OCI-LY1 (cell line): ENCODE measurements at regions not wholly inside any gene's neighbourhood (a gene's known extent, or its start where the extent isn't known, plus 50 kb on each side); places are given as distances from the start of the nearest gene placed in this dataset.

ENCODE experiments used
- H2AFZ ChIP-seq: fragments of 200-600 bp; sonication (generic), shearing (Covaris generic); 2 replicates; pipeline ENCODE4 v1.6.0; 2014; ENCODE audit warnings: antibody characterized with exemption, mild to moderate bottlenecking, low read length
- H3F3A ChIP-seq: fragments of 200-600 bp; sonication (generic), shearing (Covaris generic); 2 replicates; pipeline ENCODE4 v1.6.0; 2014; ENCODE audit warnings: mild to moderate bottlenecking, antibody characterized with exemption, low read length, moderate library complexity; ENCODE audit not compliant: insufficient read depth
- H3K27ac ChIP-seq: fragments of 200-600 bp; sonication (generic); 2 replicates; pipeline ENCODE4 v1.5.1; 2014; ENCODE audit warnings: low read length, mixed run types, mild to moderate bottlenecking, low read depth; ENCODE audit not compliant: poor library complexity, severe bottlenecking
- H3K27me3 ChIP-seq: fragments of 200-600 bp; sonication (generic); 2 replicates; pipeline ENCODE4 v1.6.0; 2014; ENCODE audit warnings: antibody characterized with exemption, mild to moderate bottlenecking, low read length, moderate library complexity; ENCODE audit not compliant: insufficient read depth
- H3K36me3 ChIP-seq: fragments of 200-600 bp; sonication (generic); 2 replicates; pipeline ENCODE4 v1.6.1; 2014; ENCODE audit warnings: mild to moderate bottlenecking, antibody characterized with exemption, low read length, moderate library complexity, mixed read lengths; ENCODE audit not compliant: insufficient read depth
- H3K4me1 ChIP-seq: fragments of 200-600 bp; sonication (generic); 2 replicates; pipeline ENCODE4 v1.5.1; 2014; ENCODE audit warnings: mild to moderate bottlenecking, low read length, moderate library complexity; ENCODE audit not compliant: insufficient read depth, severe bottlenecking
- H3K4me2 ChIP-seq: fragments of 200-600 bp; sonication (generic), shearing (Covaris generic); 2 replicates; pipeline ENCODE4 v1.6.1; 2014; ENCODE audit warnings: low read length
- H3K4me3 ChIP-seq: fragments of 200-600 bp; sonication (generic); 2 replicates; pipeline ENCODE4 v1.5.1; 2014; ENCODE audit warnings: low read length, low read depth, mild to moderate bottlenecking, mixed read lengths; ENCODE audit not compliant: poor library complexity, severe bottlenecking
- H3K79me2 ChIP-seq: fragments of 200-600 bp; shearing (Covaris generic); 2 replicates; pipeline ENCODE4 v1.6.1; 2016; ENCODE audit warnings: mixed run types, low read length, mixed read lengths; ENCODE audit not compliant: insufficient read depth
- H3K9ac ChIP-seq: fragments of 200-600 bp; sonication (generic), shearing (Covaris generic); 2 replicates; pipeline ENCODE4 v1.6.1; 2014; ENCODE audit warnings: mild to moderate bottlenecking, low read length, mixed read lengths
- H3K9me2 ChIP-seq: fragments of 200-600 bp; sonication (generic), shearing (Covaris generic); 2 replicates; pipeline ENCODE4 v1.6.1; 2014; ENCODE audit warnings: low read depth, mild to moderate bottlenecking, low read length, mixed read lengths
- H3K9me3 ChIP-seq: fragments of 200-600 bp; shearing (Covaris generic); 2 replicates; pipeline ENCODE4 v1.6.1; 2014; ENCODE audit warnings: low read length, mixed read lengths
- H4K20me1 ChIP-seq: fragments of 200-600 bp; sonication (generic), shearing (Covaris generic); 2 replicates; pipeline ENCODE4 v1.6.0; 2016; ENCODE audit warnings: mild to moderate bottlenecking, low read length; ENCODE audit not compliant: insufficient read depth
- CTCF ChIP-seq: fragments of 200-600 bp; sonication (generic), shearing (Covaris generic); IDR thresholded peaks from 2 replicates; pipeline ENCODE4 v1.5.1; 2017; ENCODE audit warnings: mild to moderate bottlenecking, antibody characterized with exemption, low read length, moderate library complexity, mixed read lengths
- EZH2 ChIP-seq: fragments of 200-600 bp; sonication (generic), shearing (Covaris generic); IDR thresholded peaks from 2 replicates; pipeline ENCODE4 v1.8.0; 2017; ENCODE audit warnings: borderline replicate concordance, mixed run types, mild to moderate bottlenecking, antibody characterized with exemption, low read length, moderate library complexity, mixed read lengths

DNA sequence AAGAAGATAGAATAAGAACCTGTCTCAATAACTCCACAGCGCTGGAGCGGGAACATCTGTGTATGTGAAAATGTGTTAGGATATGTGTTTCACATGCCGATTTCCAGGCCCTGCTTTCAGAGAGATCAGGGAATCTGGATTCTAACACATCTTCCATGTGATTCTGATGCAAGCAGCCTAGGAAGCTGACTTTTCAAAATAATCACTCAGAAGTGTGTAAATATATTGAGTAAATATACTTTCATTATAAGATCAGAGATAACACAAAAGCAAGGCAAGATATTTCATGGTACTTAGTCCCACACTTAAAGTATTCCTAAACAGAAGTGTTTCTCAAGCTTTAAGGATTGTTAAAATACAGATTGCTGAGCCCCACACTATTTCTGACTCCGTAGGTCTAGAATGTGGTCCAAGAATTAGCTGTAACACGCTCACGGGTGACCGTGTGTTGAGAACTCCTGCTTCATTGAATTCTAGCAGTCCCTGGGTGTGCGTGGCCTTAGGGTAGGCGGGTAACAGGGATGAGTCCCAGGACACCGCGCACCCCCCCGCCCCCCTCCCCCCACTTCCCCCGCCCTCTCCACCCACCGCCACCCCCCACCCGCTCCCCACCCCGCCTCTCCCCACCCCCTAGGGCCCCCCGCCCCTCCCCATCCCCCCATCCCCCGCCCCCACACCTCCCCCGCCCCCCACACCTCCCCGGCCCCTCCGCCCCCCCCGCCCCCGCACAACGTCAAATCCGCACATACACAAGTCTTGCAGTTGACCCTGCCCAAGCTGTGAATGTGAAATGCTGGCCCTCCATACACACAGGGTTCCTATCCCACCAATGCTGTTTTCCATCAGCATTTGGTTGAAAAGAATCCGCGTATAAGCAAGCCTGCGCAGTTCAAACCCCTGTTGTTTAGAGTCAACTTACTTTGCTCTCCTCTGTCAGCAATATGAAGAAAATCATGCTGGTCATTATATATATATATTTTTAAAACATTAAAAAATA lies 94.2 kb upstream of the SLC39A10 start:
- H3K9me3 ChIP-seq = no peaks in the 10 kb centered on the region
- no peak overlapping the region for H2AFZ ChIP-seq
- H3K27ac ChIP-seq = peak overlapping the region; percentile 22
- H3F3A ChIP-seq = no peaks in the 10 kb centered on the region
- H3K4me1 ChIP-seq = peaks cover 39% of the 10 kb centered on the region
- H3K27me3 ChIP-seq = no peaks in the 10 kb centered on the region
- no peak for TF ChIP-seq CTCF
- TF ChIP-seq EZH2 = no peak
- H3K79me2 ChIP-seq = no peaks in the 10 kb centered on the region
- no peaks in the 10 kb centered on the region for H3K36me3 ChIP-seq
- no peaks in the 10 kb centered on the region for H4K20me1 ChIP-seq
- H3K9me2 ChIP-seq = no peaks in the 10 kb centered on the region
- H3K9ac ChIP-seq = no peak overlapping the region
- H3K4me2 ChIP-seq = peak overlapping the region; percentile 32
- no peak overlapping the region for H3K4me3 ChIP-seq

DNA sequence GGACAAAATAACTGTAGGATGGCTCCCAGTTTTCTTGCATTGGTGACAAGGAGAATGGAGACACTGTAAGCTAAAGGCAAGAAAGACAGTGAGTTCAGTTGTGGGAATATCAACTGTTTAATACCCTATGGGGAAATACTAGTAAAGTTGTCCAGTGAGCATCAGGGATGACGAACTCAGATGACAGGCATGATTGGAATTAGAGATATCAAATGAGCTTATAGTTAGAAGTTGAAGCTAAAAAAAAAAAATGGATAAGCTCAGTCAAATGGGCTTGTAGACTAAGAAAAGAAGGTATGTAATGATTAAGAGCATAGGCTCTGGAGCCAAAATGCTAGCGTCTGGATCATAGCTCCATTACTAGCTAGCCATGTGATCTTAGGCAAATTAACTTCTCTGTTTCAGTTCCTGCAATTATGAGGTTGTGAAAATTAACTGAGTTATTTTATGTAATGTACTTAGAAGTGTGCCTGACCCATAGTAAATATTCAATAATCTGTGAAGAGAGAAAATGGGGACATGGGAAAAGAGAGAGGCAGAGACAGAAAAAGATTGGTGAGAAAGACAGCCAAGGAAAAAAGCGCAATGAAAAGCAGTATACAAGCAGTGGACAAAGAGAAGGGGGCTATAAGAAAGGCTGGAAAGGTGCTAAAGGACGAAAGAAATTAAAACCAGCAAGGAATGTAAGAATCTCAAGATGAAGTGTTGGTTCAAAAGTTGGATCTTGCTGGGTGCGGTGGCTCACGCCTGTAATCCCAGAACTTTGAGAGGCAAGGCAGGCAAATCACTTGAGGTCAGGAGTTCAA lies 95.7 kb upstream of the SLC39A10 start:
- H3K4me3 ChIP-seq = no peak overlapping the region
- no peaks in the 10 kb centered on the region for H4K20me1 ChIP-seq
- H2AFZ ChIP-seq = no peak overlapping the region
- no peaks in the 10 kb centered on the region for H3F3A ChIP-seq
- H3K9me2 ChIP-seq = no peaks in the 10 kb centered on the region
- no peaks in the 10 kb centered on the region for H3K27me3 ChIP-seq
- TF ChIP-seq CTCF = no peak
- TF ChIP-seq EZH2 = no peak
- H3K4me1 ChIP-seq = peaks cover 39% of the 10 kb centered on the region
- peak overlapping the region; percentile 41 for H3K27ac ChIP-seq
- no peak overlapping the region for H3K9ac ChIP-seq
- H3K36me3 ChIP-seq = no peaks in the 10 kb centered on the region
- H3K4me2 ChIP-seq = peak overlapping the region; percentile 15
- H3K9me3 ChIP-seq = no peaks in the 10 kb centered on the region
- no peaks in the 10 kb centered on the region for H3K79me2 ChIP-seq

- no peaks in the 10 kb centered on the region for H4K20me1 ChIP-seq
- H3K4me2 ChIP-seq = no peak overlapping the region
- no peak overlapping the region for H3K4me3 ChIP-seq
- TF ChIP-seq EZH2 (no peak), CTCF (no peak)
- H3K36me3 ChIP-seq = no peaks in the 10 kb centered on the region
- no peaks in the 10 kb centered on the region for H3K9me2 ChIP-seq
- no peaks in the 10 kb centered on the region for H3K27me3 ChIP-seq
- H3K79me2 ChIP-seq = no peaks in the 10 kb centered on the region
- H3K9ac ChIP-seq = no peak overlapping the region
- peaks cover 39% of the 10 kb centered on the region for H3K4me1 ChIP-seq
- H3F3A ChIP-seq = no peaks in the 10 kb centered on the region
- H2AFZ ChIP-seq = no peak overlapping the region
- no peaks in the 10 kb centered on the region for H3K9me3 ChIP-seq
- peak overlapping the region; percentile 63 for H3K27ac ChIP-seq
Measured at GRCh38 chr2:195560209-195560895, 96.7 kb upstream of the SLC39A10 start.
